Kidney tubule cell (primary cell): ENCODE measurements at regions not wholly inside any gene's neighbourhood (a gene's known extent, or its start where the extent isn't known, plus 50 kb on each side); places are given as distances from the start of the nearest gene placed in this dataset.
"Not testable (repeated sequence)": the region's sequence is repeated elsewhere in the genome, so short reads cannot be mapped to it uniquely, and the experiment has no call there.

ENCODE experiments used
- DNase-seq: peaks from one replicate; pipeline ENCODE4 v3.0.0-alpha.2; 2018; ENCODE audit warnings: low spot score

DNA sequence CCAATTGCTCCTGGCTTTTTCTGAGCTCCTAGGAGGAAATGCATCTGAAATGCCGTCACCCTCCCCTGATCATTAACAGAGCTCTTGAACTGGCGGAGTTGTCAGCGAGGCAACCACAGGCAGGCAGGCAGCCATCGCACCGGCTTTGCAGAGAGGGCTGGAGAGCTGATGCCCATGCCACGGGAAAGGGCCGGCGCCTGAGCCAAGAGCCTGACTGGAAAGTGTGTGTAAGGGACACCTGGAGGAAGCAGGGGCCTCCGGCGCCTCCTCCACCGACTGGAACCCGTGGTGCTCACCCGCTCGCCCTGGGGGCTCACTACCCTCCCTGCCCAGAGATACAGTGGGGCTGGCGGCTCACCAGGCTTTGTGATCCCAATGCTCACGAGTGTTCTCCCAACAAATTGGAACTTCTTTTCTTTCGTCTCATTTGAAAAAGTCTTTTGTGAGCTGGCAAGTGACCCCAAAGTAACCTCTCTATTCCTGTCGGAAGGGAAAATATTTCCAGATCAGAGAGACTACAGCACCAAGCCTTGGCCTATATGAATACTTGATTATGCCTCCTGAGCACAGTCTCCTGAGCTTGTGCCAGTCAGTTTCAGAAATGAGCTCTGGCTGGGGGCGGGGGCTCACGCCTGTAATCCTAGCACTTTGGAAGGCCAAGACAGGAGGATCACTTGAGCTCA, 97.7 kb upstream of the SLC25A33 start:
- peak; percentile 90 for DNase-seq

DNA sequence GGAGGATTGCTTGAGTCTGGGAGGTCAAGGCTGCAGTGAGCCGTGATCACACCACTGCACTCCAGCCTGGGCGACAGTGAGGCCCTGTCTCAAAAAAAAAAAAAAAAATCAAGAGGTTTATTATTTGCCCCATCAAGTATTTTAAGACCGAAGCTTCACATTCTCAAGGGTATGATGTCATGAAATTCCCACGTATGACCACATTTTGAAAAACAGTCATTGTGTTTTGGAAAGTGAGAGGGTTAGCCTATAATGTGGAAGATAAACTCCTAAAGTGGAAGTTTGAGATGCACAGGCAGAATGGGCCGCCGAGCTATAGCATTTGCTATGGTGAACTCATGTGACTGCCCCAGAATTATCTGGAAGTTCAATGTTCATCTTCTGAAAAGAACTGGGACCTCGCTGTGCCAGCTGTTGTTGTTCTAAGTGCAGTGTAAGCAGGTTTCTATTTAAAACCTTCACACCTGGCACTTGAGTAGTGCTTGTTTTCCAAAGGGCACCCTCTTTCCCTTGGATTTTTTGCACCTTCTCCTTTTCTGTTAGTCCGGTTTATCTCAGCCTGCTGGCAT, 96.9 kb upstream of the SLC25A33 start:
- peak; percentile 65 for DNase-seq

GRCh38 chr1:9442986-9443385, 96.3 kb upstream of the SLC25A33 start:
- DNase-seq, result no peak

GRCh38 chr1:9443913-9444445, 95.3 kb upstream of the SLC25A33 start:
- peak; percentile 35 for DNase-seq

DNA sequence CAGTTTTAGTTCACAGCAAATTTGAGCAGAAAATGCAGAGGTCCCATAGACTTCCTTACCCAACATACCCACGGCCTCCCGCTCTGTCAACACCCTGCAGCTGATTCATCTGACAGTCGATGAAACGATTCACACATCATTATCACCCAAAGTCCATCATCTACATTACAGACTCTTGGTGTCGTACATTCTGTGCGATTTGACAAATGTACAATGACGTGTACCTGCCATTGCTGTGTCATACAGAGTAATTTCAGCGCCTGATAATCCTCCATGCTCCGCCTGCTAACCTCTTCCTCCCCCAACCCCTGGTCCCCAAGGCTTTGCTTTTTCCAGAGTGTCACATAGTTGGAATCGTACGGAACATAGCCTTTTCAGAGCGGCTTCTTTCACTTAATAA, 94.7 kb upstream of the SLC25A33 start:
- DNase-seq, result no peak

- DNase-seq, result not testable (repeated sequence)
These were observed 94.2 kb upstream of the SLC25A33 start for GRCh38 chr1:9445081-9445480.

DNA sequence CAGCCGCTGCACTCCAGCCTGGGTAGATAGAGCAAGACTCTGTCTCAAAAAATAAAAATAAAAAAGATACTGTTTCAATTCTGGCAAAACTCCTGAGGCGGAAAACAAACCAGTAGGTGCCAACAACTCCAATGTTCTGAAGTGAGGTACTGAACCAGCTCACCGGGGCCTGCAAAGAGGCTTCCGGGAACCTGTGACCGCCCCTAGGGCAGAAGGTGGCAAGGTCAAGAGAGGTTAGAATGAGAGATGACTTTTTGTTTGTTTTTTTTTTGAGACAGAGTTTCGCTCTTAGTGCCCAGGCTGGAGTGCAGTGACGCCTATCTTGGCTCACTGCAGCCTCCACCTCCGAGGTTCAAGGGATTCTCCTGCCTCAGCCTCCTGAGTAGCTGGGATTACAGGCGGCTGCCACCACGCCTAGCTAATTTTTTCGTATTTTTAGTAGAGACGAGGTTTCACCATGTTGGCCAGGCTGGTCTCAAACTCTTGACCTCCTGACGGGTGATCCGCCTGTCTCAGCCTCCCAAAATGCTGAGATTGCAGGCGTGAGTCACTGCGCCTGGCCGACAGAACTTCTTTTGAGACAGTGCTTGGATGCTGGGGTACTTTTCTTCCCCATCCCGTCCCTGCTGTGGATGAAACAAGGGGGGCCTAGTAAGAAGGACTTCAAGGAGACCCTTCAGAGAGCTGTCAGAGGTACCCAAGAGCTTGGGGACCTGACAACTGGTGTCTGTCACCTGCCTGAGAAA, 91.9 kb upstream of the SLC25A33 start:
- no peak for DNase-seq

DNA sequence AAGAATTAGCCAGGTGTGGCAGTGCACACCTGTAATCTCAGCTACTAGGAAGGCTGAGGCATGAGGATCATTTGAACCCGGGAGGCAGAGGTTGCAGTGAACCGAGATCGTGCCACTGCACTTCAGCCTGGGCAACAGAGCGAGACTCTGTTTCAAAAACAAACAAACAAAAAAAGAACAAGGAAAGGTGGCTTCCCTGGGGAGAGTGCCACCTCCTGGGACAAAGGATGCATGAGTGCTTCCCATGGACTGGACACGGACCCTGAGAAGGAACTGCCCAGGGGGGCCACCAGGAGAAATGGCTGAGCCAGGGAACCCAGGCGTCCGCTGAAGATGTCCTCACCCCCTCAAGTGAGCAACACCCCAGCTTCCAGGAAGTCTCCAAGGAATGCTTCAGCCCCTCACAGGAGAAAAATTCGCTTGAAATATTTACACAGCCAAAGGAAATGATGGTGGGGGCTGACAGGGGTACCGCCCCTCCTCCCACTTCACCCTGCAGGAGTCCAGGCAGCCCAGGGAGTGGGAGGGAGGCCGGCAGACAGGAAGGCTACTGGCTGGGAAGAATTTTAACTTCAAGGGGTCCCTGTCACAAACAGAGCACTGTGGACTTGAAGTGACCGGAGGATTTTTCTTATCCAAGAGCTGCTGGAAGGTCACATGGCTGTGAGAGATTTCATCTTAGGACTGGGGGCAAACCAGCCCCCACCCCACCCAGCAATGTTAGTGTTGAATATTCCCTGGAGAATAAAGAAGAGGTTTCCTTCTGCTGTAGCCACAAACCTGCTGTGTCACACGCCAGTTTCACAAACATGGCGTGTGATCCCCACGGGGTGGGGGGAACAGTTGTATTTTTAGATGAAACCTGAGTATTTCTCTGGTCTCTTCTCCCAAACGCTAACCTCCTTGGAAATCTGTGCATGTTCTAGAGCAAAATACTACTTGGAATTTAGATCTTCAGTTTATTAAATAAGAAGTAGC, 90.8 kb upstream of the SLC25A33 start:
- DNase-seq, result no peak

GRCh38 chr1:9449110-9449627, 90.1 kb upstream of the SLC25A33 start:
- DNase-seq, result no peak

- no peak for DNase-seq
These were observed 89.1 kb upstream of the SLC25A33 start for GRCh38 chr1:9449976-9450696.

- DNase-seq, result no peak
These were observed 88.2 kb upstream of the SLC25A33 start for GRCh38 chr1:9451081-9451480.

DNA sequence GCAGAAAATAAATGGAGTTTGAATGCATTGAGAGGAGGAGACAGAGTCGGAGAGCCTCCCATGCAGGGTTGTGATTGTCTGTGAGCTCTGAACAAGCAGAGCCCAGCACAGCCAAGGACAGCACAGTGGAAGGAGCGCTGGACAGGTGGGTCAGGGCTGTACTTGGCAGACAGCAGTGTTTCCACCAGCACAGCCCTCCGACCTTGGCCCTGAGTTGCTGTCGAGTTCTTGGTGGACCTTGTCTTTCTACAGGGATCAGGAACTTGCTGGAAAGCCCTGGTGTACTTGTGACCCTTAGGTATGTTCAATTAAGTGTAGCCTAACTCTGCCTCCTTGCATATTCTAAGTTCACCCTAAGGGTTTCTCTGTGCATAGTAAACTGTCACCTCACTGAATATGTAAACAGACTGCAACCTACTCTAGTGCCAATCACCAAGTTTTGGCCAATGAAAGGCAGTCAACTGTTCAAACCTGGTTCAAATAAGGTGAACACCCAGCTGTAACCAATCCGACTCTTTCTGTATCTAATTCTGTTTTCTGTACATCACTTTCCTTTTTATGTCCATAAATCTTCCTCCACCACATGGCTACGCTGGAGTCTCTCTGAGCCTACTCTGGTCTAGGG, 86.6 kb upstream of the SLC25A33 start:
- DNase-seq, result no peak

- no peak for DNase-seq
These were observed 85.9 kb upstream of the SLC25A33 start for GRCh38 chr1:9453375-9453774.

DNA sequence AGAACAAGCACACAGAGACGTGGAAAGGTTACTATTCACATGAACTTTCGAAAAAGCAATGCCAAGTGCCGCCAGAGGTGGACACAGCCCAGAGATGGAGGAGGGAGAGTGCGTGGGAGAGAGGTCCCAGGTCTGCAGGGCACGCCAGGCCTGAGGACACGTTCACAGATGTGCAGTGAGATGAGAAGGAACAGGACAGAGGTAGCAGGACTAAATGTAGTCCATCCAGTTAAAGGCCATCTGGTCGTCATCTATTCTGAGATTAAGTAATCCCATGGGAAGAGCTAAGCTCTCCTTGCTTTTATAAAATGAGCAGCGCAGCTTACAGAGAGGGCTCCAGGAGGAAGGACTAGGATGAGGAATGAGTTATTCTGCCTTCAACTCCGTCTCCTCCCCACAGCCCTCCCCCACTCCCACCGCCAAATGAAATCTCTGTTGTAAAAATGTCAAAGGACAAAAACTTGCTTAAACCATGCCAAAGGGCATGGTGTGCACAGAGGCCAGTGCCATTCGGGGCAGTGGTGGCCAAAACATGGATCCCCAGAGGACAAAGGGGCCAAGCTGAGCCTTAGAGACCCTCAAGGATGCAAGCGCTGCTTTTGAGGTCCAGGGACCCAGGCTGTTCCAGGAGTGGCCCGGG, 85.4 kb upstream of the SLC25A33 start:
- DNase-seq, result no peak

DNA sequence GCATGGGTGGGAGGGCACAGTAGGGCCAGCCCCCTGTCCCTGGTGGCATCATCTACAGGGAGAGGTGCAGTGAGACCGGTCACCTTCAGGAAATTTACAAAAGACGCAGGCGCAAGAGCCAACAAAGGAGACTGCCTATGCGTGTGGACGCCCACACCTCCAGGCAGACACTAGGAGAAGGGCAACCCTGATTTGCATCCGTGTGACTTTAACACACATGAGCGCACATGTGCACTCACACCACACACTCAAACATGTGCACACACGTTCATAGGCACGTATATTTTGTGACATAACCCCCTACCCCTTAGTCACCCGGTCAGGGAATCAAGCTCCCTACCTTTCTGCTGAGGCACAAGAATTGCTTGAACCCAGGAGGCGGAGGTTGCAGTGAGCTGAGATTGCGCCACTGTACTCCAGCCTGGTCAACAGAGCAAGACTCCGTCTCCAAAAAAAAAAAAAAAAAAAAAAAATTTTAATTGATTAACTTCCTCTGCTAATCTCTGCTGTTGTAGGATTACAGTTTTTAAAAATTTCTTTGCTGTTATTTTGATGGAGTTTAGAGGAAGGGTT, 84.7 kb upstream of the SLC25A33 start:
- DNase-seq, result no peak

DNA sequence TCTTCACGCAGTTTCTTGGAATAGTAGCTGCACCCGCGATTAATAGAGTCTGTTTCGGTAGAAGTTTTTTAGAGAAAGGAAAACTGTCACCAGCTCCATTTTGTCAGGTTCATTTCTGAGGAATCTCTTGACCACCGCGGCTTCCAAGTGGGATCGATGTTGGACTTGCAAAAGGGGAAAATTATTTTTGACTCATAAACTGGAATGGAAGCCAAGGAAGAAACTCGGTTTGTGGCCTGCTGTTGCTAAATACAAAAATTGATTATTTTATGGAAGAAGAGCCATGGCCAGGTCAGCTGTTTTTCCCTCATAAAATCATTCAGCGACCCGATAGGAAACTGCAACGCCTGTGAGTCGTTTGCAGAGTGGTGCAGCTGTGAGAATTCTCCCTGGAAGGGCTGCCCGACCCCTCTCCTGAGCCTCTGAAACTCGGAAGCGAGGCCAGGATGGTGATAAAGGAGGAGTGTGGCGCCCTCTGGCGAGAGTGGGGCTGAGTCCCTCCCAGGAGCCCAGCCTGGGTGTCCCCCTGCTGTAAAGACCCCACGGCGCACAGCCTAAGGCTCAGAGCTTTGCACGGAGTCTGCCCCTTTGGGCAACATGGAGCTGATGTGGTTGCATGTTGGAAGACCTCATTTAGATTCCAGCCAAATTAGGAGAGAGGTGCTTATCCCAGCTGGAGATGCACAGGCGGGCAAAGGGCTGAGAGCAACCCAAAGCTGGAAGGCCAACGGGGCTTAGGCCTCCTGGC, 83.6 kb upstream of the SLC25A33 start:
- DNase-seq, result peak; percentile 38

GRCh38 chr1:9456833-9457232, 82.4 kb upstream of the SLC25A33 start:
- no peak for DNase-seq

DNA sequence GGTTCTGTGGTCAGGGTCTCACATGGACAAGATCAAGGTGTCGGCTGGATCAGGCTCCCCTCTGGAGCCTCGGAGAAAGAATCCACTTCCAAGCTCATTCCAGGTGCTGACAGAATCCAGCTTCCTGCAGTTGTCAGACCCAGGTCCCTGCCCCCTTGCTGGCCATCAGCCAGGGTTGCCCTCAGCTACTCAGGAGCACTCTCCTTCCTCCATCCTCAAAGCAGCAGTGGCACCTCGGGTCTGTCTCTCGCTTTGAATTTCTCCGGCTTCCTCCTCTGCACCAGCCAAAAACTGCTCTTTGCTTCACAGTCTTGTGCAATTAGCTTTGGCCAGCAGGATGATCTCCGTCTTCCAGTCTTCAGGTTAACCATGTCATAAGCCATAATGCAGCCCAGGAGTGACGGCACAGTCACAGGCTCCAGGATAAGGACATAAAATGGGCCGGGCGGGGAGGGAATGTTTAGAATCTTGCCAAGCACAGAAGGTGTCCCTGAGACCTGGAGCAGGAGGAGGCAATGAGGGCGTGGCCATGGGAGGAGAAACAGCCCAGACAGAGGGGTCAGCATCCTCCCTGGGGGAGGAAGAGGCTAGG, 79.4 kb upstream of the SLC25A33 start:
- no peak for DNase-seq

DNA sequence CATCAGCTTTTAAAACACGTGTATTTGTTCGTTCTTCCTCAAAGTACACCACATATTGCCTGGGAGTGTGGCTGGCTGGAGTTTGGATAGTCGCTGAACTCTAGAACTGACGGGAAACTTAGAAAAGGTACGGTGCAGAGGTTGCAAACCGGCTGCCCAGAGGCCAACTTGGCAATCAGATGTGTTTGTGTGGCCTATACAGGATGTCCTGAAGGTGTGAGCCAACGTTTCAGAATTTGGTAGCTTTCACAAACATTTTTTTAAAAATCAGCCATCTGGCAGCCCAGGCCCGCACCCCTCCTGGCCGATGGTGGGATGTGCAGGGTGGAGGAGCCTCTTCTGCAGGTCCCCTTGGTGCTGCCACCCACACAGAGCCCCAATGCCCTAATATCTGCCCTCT, 73.6 kb upstream of the SLC25A33 start:
- DNase-seq, result no peak
